A204.1 (cell line): ENCODE measurements at regions not wholly inside any gene's neighbourhood (a gene's known extent, or its start where the extent isn't known, plus 50 kb on each side); places are given as distances from the start of the nearest gene placed in this dataset.
"Not testable (repeated sequence)": the region's sequence is repeated elsewhere in the genome, so short reads cannot be mapped to it uniquely, and the experiment has no call there.

ENCODE experiments used
- FAIRE-seq: peaks from 2 replicates; lab custom pipeline; 2012; peaks lifted over from hg19 to GRCh38; lab: Jason Lieb, UNC

DNA sequence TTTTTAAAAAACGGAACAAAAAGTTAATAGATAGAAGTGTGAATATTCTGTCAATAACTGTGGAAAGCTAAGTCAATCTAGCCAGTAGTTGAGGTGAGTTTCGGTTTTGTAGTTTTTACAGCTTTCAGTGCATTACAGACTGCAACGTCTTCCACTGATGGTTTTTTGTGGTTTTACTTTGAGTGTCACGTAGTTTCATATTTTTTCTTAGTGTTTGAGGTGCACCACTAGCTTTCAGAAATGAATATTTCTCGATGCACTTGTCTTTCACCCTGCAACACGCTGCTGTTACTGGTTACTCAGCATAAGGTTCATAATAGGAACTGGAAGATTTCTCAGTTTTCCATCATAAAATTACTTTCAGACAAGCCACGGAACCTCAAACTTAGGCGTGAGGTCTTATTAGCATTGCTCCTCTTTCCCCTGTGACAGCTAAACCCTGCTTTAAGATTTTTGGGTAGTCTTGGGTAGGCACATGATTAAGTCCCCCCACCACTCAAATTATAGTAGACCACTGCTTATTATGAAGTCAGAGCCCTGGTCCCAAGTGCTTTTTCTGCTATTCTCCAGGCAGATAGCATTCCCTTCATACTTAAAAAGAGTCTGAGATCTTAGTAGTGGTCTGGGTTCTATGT is 1412.7 kb downstream of the KCNT2 start:
- no peak for FAIRE-seq

DNA sequence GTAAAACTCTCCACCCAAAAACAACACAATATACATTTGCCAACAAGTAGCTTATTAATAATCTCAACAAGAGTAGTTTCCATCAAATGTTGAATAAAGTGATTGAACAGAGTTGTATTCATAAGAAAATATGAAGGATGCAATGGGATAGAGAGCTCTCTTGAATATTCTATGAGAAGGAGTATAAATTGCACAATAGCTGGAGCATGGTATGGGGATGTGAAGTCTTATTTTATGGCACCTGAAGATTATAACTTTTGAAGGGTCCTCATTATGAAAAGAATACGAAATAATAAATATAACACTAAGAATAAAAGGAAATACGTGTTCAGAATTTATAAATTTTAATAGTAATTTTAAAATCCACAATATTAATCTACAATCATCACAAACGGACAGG is 1415.1 kb downstream of the KCNT2 start:
- FAIRE-seq: no peak

DNA sequence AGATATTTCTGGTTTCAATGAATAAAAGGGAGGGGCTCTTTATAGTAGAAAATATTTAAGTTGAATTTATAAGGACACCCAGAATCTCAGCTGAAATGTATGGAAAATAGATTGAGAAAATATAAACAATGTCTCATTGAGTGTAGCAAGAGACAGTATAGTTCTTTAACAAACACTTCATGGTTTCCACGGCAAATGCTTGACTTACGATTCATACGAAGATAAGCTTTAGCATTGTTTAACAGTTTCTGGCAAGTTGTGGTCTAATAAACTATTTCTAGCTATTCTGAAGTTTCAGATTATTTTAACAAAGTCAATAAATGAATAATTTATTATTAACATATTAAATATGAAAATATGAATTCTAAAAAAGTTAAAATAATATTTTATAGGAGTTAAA is 1419.4 kb downstream of the KCNT2 start:
- FAIRE-seq: no peak

GRCh38 chr1:195186544-195186943 is 1421.7 kb downstream of the KCNT2 start:
- FAIRE-seq: no peak

DNA sequence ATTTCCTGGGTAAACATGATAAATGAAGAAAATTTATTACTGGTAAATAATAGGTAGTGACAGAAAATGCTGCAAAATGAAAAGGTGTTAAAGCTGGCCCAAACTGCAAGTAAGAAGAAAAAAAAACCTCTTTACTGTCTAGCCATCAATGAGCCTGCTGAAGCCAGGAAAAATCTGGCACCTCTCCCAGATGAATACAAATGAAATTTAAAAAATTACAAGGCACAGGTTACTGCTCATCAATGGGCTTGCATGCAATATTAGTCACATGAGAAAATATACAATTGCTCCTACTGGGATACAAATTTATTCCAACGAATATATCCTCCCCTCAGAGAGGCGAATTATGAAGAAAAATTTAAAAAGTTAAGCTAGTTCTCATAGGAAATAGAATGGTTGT is 1422.5 kb downstream of the KCNT2 start:
- FAIRE-seq: no peak

GRCh38 chr1:195185321-195185720 is 1422.9 kb downstream of the KCNT2 start:
- FAIRE-seq: no peak

DNA sequence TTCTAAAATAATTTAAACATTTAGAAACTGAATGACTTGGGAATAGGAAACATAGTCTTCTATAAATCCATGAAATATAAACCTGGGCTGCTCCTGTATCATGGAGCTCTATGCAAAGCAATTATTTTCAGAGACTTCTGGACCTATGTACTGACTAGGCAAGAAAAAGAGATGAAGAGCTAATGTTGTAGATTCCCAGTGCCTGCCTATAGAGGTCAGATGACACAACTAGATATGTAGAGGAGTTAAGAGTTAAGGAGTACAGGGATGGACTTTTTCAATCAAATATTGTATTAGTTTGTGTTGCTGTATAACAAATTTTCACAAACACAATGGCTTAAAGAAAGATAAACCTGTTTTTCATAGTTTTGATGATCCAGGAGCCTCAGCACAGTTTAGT is 1434.5 kb downstream of the KCNT2 start:
- FAIRE-seq: no peak

DNA sequence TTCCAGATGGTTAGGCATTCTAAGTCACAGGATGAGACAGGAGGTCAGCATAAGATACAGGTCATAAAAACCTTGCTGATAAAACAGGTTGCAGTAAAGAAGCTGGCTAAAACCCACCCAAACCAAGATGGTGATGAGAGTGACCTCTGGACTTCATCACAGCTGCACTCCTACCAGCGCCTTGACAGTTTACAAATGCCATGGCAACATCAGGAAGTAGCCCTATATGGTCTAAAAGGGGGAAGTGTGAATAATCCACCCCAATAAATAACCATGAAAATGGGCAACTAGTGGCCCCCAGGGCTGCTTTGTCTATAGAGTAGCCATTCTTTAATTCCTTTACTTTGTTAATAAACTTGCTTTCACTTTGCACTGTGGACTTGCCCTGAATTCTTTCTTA is 1448.4 kb downstream of the KCNT2 start:
- not testable (repeated sequence) for FAIRE-seq

GRCh38 chr1:195158091-195158490 is 1450.1 kb downstream of the KCNT2 start:
- FAIRE-seq: no peak

- peak; percentile 62 for FAIRE-seq
Measured at GRCh38 chr1:195153107-195153506, 1455.1 kb downstream of the KCNT2 start.

GRCh38 chr1:195150768-195151167 is 1457.5 kb downstream of the KCNT2 start:
- peak; percentile 95 for FAIRE-seq

DNA sequence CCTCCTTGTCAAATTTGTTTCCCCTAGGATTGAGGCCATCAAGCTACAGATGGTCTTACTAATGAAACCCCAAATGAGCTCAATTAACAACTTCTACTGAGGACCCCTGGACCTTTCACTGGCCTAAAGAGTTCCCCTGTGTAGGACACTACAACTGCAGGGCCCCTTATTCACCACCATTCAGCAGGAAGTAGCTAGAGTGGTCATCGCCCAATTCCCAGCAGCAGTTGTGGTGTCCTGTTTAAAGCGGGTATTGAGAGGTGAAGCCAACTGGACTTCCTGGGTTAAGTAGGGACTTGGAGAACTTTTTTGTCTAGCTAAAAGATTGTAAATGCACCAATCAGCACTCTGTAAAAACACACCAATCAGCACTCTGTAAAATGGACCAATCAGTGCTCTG is 1466.9 kb downstream of the KCNT2 start:
- FAIRE-seq: no peak

GRCh38 chr1:195130598-195130997 is 1477.6 kb downstream of the KCNT2 start:
- no peak for FAIRE-seq

DNA sequence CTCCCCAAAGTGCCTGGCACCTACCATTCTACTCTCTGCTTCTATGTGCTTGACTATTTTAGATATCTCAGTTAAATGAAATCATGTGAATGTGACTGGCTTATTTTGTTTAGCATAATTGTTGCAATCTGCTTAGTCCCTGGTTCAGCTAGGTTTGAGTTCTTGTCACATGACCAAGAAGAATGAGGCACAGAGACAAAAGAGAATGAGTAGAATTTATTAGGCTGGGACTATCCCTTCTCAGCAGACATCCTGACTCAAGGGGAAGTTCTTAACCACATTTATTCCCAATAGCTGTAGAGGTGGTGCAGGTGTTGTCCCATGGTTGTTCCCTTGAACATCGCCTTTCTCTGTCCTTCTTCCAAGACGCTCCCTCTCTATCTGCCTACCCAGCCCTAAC is 1485.7 kb downstream of the KCNT2 start:
- FAIRE-seq: no peak

- no peak for FAIRE-seq
Measured at GRCh38 chr1:195113471-195113870, 1494.8 kb downstream of the KCNT2 start.

DNA sequence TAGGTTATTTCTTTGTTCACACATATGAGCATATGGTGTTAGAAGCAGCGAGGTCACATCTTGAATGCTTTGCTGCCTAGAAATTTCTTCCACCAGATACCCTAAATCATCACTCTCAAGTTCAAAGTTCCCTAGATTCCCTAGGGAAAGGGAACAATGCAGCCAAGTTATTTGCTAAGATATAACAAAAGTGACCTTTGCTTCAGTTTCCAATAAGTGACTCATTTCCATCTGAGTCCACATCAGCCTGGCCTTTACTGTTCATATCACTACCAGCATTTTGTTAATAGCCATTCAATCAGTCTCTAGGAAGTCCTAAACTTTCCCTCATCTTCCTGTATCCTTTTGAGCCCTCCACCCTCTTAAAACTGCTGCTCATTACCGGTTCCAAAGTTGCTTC is 1502.5 kb downstream of the KCNT2 start:
- FAIRE-seq: no peak

- FAIRE-seq: no peak
Measured at GRCh38 chr1:195105281-195105680, 1503.0 kb downstream of the KCNT2 start.

- no peak for FAIRE-seq
Measured at GRCh38 chr1:195097316-195097715, 1510.9 kb downstream of the KCNT2 start.

DNA sequence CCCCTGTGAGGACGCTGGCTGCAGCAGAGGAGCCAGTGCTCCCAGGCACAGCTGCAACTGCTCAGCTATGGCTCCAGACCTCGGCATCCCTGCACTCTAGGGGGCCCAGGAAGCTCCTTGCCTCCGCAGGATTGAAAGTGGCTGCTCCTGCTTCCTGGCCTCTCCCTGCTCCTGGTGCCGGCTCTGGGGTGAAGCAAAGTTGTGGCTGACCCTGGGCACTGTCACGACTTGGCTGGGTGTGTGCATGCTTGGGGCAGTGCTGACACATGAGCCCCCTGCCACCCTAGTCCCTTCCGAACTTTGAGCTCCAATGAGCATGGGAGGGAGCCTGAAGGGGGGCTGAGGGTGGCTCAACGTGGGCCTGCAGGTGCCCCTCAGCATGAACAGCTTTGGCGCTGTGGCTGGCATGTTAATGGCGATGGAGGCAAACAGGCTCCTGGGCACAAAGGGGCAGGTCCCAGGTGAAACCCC is 1512.2 kb downstream of the KCNT2 start:
- no peak for FAIRE-seq

DNA sequence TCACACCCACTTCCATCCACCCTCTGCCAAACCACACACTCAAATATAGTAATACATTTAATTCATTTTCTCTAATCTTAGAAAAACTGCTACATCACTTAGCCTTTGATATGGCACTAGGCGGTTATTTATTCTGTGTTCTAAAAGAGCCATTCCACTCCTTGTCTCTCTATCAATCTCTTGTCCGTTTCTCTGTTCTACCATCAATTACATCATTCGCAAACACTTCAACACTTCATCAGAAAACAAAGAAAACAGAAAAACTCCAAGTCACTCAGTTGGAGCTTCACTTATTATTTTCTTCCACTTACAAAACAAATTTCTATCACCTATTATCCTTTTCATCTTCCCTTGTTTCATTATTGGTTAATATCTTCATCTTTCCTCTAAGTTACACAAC is 1523.0 kb downstream of the KCNT2 start:
- no peak for FAIRE-seq

GRCh38 chr1:195082183-195082582 is 1526.1 kb downstream of the KCNT2 start:
- FAIRE-seq: no peak

- FAIRE-seq: no peak
Measured at GRCh38 chr1:195076682-195077081, 1531.6 kb downstream of the KCNT2 start.

DNA sequence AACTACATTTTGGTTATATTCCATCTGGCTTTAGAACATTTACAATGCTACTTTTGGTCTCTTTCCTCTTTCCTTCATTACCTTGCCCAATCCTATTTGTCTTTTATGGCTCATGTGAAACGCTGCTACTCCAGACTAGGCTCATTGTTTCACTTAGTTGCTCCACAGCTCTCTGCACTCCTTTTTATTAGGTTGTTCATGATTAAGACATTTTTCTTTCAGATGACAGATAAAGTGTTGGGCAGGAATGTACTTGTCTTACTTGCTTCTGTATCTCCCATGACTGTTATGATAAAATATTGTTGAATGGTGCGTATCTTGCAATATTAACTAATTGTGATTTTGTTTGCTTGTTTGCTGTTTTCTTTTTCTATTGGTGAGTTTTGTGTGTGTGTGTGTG is 1532.3 kb downstream of the KCNT2 start:
- FAIRE-seq: no peak

DNA sequence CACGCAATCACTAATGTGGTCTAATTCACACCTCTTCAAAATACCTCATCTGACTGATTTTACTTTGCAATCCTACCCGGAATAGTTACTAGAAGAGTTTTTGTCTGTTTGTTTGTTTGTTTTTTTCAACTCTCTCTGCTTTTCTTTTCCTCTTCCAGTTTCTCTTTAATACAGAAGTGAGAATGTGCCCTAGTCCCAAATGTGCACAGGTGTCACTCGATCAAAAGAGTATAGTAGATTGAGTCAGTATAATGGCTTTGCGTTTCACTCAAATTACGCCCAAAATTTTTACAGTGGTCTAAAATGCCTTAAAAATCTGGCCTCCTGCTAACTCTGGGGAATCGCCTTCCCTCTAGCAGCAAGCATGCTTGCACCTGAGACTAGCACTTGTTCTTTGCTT is 1536.8 kb downstream of the KCNT2 start:
- FAIRE-seq: no peak

DNA sequence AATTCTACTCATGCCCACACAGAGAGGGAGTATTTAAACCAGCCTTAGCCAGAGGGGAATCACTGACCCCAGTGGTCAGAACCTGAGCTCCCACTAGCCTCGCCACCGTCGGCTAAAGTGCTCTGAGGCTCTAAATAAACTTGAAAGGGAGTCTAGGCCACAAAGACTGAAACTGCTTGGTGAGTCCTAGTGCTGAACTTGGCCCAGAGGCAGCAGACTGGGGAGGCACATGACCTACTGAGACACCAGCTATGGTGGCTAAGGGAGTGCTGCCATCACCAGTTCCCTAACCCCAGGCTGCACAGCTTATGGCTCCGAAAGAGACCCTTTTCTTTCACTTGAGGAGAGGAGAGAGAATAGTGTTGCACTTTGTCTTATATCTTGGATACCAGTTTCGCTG is 1542.8 kb downstream of the KCNT2 start:
- no peak for FAIRE-seq
